WTC11 (cell line): ENCODE measurements at regions not wholly inside any gene's neighbourhood (a gene's known extent, or its start where the extent isn't known, plus 50 kb on each side); places are given as distances from the start of the nearest gene placed in this dataset.

Experiments used
- E2F1 ChIP-seq: sonication (generic); formaldehyde crosslinking; IDR thresholded peaks from 2 replicates; pipeline ENCODE4 v1.8.0; 2022; ENCODE audit warnings: mild to moderate bottlenecking, missing genetic modification reagents
- ELF4 ChIP-seq: sonication (generic); formaldehyde crosslinking; IDR thresholded peaks from 2 replicates; pipeline ENCODE4 v1.8.1; 2022; ENCODE audit warnings: low read depth, mild to moderate bottlenecking, moderate library complexity, missing genetic modification reagents
- GABPB1 ChIP-seq: sonication (generic); formaldehyde crosslinking; IDR thresholded peaks from 2 replicates; pipeline ENCODE4 v1.8.1; 2023; ENCODE audit warnings: mild to moderate bottlenecking, missing genetic modification reagents
- NR3C1 ChIP-seq: sonication (generic); formaldehyde crosslinking; conservative IDR thresholded peaks from 2 replicates; pipeline ENCODE4 v1.8.1; 2023; ENCODE audit warnings: low read depth, mild to moderate bottlenecking, missing genetic modification reagents
- TEAD4 ChIP-seq: sonication (generic); formaldehyde crosslinking; IDR thresholded peaks from 2 replicates; pipeline ENCODE4 v1.8.0; 2022; ENCODE audit warnings: mild to moderate bottlenecking, missing genetic modification reagents
- ZNF121 ChIP-seq: sonication (generic); formaldehyde crosslinking; IDR thresholded peaks from 2 replicates; pipeline ENCODE4 v1.8.0; 2023; ENCODE audit warnings: missing genetic modification reagents
- ZNF416 ChIP-seq: fragments of 250-450 bp; sonication (Bioruptor Pico); IDR thresholded peaks from 2 replicates; pipeline ENCODE4 v1.9.0; 2021; ENCODE audit warnings: mild to moderate bottlenecking, inconsistent platforms
- TF ChIP-seq, protein P1 (sequence below): fragments of 200-600 bp; IDR thresholded peaks from 2 replicates; pipeline ENCODE4 v1.8.0; 2022; ENCODE audit warnings: antibody characterized with exemption
- TF ChIP-seq, protein P2 (sequence below): sonication (generic); formaldehyde crosslinking; IDR thresholded peaks from 2 replicates; pipeline ENCODE4 v1.8.1; 2023; ENCODE audit warnings: mild to moderate bottlenecking, missing genetic modification reagents

DNA sequence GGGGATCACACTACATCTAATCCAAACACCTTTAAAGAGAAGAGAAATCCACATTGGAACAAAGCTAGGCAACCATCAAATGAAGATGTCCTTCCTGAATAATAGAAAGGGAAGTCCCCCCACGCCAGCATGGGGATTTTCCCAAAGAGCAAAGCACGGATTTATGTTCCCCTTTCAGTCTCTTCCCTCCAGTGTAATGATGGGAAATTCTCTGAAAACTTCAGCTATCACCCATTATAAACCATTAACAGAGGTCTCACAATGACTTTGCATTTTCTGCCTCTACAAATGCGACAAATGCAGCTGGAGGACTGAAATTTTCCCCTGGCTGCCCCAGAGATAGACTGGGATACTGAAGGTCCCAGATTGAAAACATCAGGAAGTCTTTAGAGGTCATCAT lies 368.7 kb downstream of the EFNA5 start:
- TF ChIP-seq, protein P1, sequence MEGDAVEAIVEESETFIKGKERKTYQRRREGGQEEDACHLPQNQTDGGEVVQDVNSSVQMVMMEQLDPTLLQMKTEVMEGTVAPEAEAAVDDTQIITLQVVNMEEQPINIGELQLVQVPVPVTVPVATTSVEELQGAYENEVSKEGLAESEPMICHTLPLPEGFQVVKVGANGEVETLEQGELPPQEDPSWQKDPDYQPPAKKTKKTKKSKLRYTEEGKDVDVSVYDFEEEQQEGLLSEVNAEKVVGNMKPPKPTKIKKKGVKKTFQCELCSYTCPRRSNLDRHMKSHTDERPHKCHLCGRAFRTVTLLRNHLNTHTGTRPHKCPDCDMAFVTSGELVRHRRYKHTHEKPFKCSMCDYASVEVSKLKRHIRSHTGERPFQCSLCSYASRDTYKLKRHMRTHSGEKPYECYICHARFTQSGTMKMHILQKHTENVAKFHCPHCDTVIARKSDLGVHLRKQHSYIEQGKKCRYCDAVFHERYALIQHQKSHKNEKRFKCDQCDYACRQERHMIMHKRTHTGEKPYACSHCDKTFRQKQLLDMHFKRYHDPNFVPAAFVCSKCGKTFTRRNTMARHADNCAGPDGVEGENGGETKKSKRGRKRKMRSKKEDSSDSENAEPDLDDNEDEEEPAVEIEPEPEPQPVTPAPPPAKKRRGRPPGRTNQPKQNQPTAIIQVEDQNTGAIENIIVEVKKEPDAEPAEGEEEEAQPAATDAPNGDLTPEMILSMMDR: no peak
- TF ChIP-seq NR3C1 (CRISPR knock-in tag) (no peak), GABPB1 (CRISPR knock-in tag) (no peak), ZNF121 (CRISPR knock-in tag) (no peak), ZNF416 (CRISPR knock-in tag) (no peak), ELF4 (no peak), TEAD4 (no peak), E2F1 (CRISPR knock-in tag) (no peak)
- TF ChIP-seq, protein P2, sequence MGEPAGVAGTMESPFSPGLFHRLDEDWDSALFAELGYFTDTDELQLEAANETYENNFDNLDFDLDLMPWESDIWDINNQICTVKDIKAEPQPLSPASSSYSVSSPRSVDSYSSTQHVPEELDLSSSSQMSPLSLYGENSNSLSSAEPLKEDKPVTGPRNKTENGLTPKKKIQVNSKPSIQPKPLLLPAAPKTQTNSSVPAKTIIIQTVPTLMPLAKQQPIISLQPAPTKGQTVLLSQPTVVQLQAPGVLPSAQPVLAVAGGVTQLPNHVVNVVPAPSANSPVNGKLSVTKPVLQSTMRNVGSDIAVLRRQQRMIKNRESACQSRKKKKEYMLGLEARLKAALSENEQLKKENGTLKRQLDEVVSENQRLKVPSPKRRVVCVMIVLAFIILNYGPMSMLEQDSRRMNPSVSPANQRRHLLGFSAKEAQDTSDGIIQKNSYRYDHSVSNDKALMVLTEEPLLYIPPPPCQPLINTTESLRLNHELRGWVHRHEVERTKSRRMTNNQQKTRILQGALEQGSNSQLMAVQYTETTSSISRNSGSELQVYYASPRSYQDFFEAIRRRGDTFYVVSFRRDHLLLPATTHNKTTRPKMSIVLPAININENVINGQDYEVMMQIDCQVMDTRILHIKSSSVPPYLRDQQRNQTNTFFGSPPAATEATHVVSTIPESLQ (CRISPR knock-in tag): no peak
